ENCODE measurements at regions not wholly inside any gene's neighbourhood (a gene's known extent, or its start where the extent isn't known, plus 50 kb on each side); places are given as distances from the start of the nearest gene placed in this dataset.

- TF ChIP-seq CTCF (conservative IDR thresholded peaks at IDR 0.05; ENCODE audit: low read depth, low read length) = no peak
- TF ChIP-seq EZH2 (IDR thresholded peaks at IDR 0.05; ENCODE audit: borderline replicate concordance, low read depth, low read length, poor library complexity, severe bottlenecking) = no peak
Observed at GRCh38 chr2:34174506-34174905, 575.4 kb upstream of the FAM98A start.
